ENCODE measurements at regions not wholly inside any gene's neighbourhood (a gene's known extent, or its start where the extent isn't known, plus 50 kb on each side); places are given as distances from the start of the nearest gene placed in this dataset.

GRCh38 chr22:48055185-48055584 lies 1292.7 kb downstream of the TBC1D22A start:
- Mint-ChIP-seq H3K4me1 (no peaks in the 10 kb centered on the region), H3K27ac (no peak overlapping the region), H3K36me3 (peaks cover 0 to 2% (median 0%) of the 10 kb centered on the region in 3 donors), H3K4me3 (no peak overlapping the region), H3K27me3 (peaks cover 12 to 18% of the 10 kb centered on the region in 2 donors), H3K9me3 (peaks cover 0 to 3% (median 0%) of the 10 kb centered on the region in 5 donors)
- POLR2A ChIA-PET = no interaction called here
- H3K9me3 ChIP-seq (ENCODE audit: low read length) = no peaks in the 10 kb centered on the region
- H3K4me3 ChIP-seq (ENCODE audit: low read length) = no peak overlapping the region
- CTCF ChIA-PET = no interaction called here
- no peak overlapping the region for H3K27ac ChIP-seq (ENCODE audit: low read depth, low read length)
- DNase-seq = no peak
- no peaks in the 10 kb centered on the region for H3K27me3 ChIP-seq (ENCODE audit: insufficient read depth, low read length, poor library complexity, severe bottlenecking)
- no peaks in the 10 kb centered on the region for H3K4me1 ChIP-seq (ENCODE audit: insufficient read depth, low read length)
- H3K36me3 ChIP-seq (ENCODE audit: insufficient read depth, low read length) = no peaks in the 10 kb centered on the region

- no peaks in the 10 kb centered on the region for H3K27me3 ChIP-seq (ENCODE audit: insufficient read depth, low read length, poor library complexity, severe bottlenecking)
- no peaks in the 10 kb centered on the region for H3K4me1 ChIP-seq (ENCODE audit: insufficient read depth, low read length)
- H3K4me3 Mint-ChIP-seq = no peak overlapping the region
- no peaks in the 10 kb centered on the region for H3K4me1 Mint-ChIP-seq
- ChIA-PET POLR2A (no interaction called here), CTCF (no interaction called here)
- no peak overlapping the region for H3K4me3 ChIP-seq (ENCODE audit: low read length)
- DNase-seq = no peak
- no peaks in the 10 kb centered on the region for H3K36me3 ChIP-seq (ENCODE audit: insufficient read depth, low read length)
- no peaks in the 10 kb centered on the region for H3K9me3 ChIP-seq (ENCODE audit: low read length)
- H3K27ac Mint-ChIP-seq = no peak overlapping the region
- peaks cover 0 to 2% (median 0%) of the 10 kb centered on the region in 3 donors for H3K36me3 Mint-ChIP-seq
- peaks cover 13 to 18% of the 10 kb centered on the region in 2 donors for H3K27me3 Mint-ChIP-seq
- H3K9me3 Mint-ChIP-seq = peaks cover 0 to 3% (median 0%) of the 10 kb centered on the region in 5 donors
- H3K27ac ChIP-seq (ENCODE audit: low read depth, low read length) = no peak overlapping the region
These were observed 1292.1 kb downstream of the TBC1D22A start for GRCh38 chr22:48054596-48054995.

GRCh38 chr22:48053973-48054372 lies 1291.5 kb downstream of the TBC1D22A start:
- Mint-ChIP-seq H3K27ac (no peak overlapping the region), H3K36me3 (peaks cover 0 to 2% (median 0%) of the 10 kb centered on the region in 3 donors), H3K27me3 (peaks cover 12 to 16% of the 10 kb centered on the region in 2 donors), H3K4me1 (no peaks in the 10 kb centered on the region), H3K4me3 (no peak overlapping the region), H3K9me3 (peaks cover 0 to under 1% (median 0%) of the 10 kb centered on the region in 5 donors)
- H3K9me3 ChIP-seq (ENCODE audit: low read length) = no peaks in the 10 kb centered on the region
- DNase-seq = no peak
- H3K27me3 ChIP-seq (ENCODE audit: insufficient read depth, low read length, poor library complexity, severe bottlenecking) = no peaks in the 10 kb centered on the region
- H3K4me1 ChIP-seq (ENCODE audit: insufficient read depth, low read length) = no peaks in the 10 kb centered on the region
- ChIA-PET POLR2A (no interaction called here), CTCF (no interaction called here)
- no peaks in the 10 kb centered on the region for H3K36me3 ChIP-seq (ENCODE audit: insufficient read depth, low read length)
- no peak overlapping the region for H3K27ac ChIP-seq (ENCODE audit: low read depth, low read length)
- H3K4me3 ChIP-seq (ENCODE audit: low read length) = no peak overlapping the region

DNA sequence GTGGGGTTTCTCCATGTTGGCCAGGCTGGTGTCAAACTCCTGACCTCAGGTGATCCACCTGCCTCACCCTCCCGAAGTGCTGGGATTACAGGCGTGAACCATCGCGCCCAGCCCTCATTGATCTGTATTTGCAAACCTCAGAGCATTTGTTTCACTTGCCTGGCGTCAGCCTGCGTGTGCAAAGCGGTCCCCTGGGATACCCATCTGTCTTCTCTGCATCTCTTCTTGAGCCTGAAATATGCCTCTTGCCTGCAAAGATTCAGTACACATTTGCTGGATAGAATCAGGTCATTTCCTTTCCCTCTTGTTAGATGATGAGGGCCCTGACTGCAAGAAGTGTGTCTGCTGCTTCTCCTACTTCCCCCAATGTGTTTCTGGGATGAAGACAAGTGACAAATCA lies 1291.0 kb downstream of the TBC1D22A start:
- Histone ChIP-seq H3K36me3 (ENCODE audit: insufficient read depth, low read length) (no peaks in the 10 kb centered on the region), H3K4me1 (ENCODE audit: insufficient read depth, low read length) (no peaks in the 10 kb centered on the region), H3K4me3 (ENCODE audit: low read length) (no peak overlapping the region), H3K9me3 (ENCODE audit: low read length) (no peaks in the 10 kb centered on the region), H3K27me3 (ENCODE audit: insufficient read depth, low read length, poor library complexity, severe bottlenecking) (no peaks in the 10 kb centered on the region), H3K27ac (ENCODE audit: low read depth, low read length) (no peak overlapping the region)
- DNase-seq = no peak
- ChIA-PET CTCF (no interaction called here), POLR2A (no interaction called here)
- no peaks in the 10 kb centered on the region for H3K9me3 Mint-ChIP-seq
- H3K4me1 Mint-ChIP-seq = no peaks in the 10 kb centered on the region
- H3K4me3 Mint-ChIP-seq = no peak overlapping the region
- H3K27me3 Mint-ChIP-seq = peaks cover 12 to 14% of the 10 kb centered on the region in 2 donors
- no peak overlapping the region for H3K27ac Mint-ChIP-seq
- peaks cover 0 to 2% (median 0%) of the 10 kb centered on the region in 3 donors for H3K36me3 Mint-ChIP-seq

- peaks cover 9 to 12% of the 10 kb centered on the region in 2 donors for H3K27me3 Mint-ChIP-seq
- no peak for DNase-seq
- H3K4me1 Mint-ChIP-seq = no peaks in the 10 kb centered on the region
- Histone ChIP-seq H3K36me3 (ENCODE audit: insufficient read depth, low read length) (no peaks in the 10 kb centered on the region), H3K4me1 (ENCODE audit: insufficient read depth, low read length) (no peaks in the 10 kb centered on the region), H3K27ac (ENCODE audit: low read depth, low read length) (no peak overlapping the region), H3K27me3 (ENCODE audit: insufficient read depth, low read length, poor library complexity, severe bottlenecking) (no peaks in the 10 kb centered on the region), H3K4me3 (ENCODE audit: low read length) (no peak overlapping the region), H3K9me3 (ENCODE audit: low read length) (no peaks in the 10 kb centered on the region)
- peaks cover 0 to 2% (median 0%) of the 10 kb centered on the region in 3 donors for H3K36me3 Mint-ChIP-seq
- POLR2A ChIA-PET = no interaction called here
- no peak overlapping the region for H3K27ac Mint-ChIP-seq
- H3K9me3 Mint-ChIP-seq = no peaks in the 10 kb centered on the region
- H3K4me3 Mint-ChIP-seq = no peak overlapping the region
- CTCF ChIA-PET = no interaction called here
These were observed 1290.1 kb downstream of the TBC1D22A start for GRCh38 chr22:48052621-48052890.

GRCh38 chr22:48051796-48052620 lies 1289.6 kb downstream of the TBC1D22A start:
- Histone ChIP-seq H3K27ac (ENCODE audit: low read depth, low read length) (no peak overlapping the region), H3K27me3 (ENCODE audit: insufficient read depth, low read length, poor library complexity, severe bottlenecking) (no peaks in the 10 kb centered on the region), H3K36me3 (ENCODE audit: insufficient read depth, low read length) (no peaks in the 10 kb centered on the region), H3K9me3 (ENCODE audit: low read length) (no peaks in the 10 kb centered on the region), H3K4me1 (ENCODE audit: insufficient read depth, low read length) (no peaks in the 10 kb centered on the region), H3K4me3 (ENCODE audit: low read length) (no peak overlapping the region)
- DNase-seq = no peak
- Mint-ChIP-seq H3K36me3 (peaks cover 0 to 2% (median 0%) of the 10 kb centered on the region in 3 donors), H3K27ac (no peak overlapping the region), H3K4me1 (no peaks in the 10 kb centered on the region), H3K27me3 (peaks cover 3 to 8% of the 10 kb centered on the region in 2 donors), H3K4me3 (no peak overlapping the region), H3K9me3 (no peaks in the 10 kb centered on the region)
- ChIA-PET POLR2A (no interaction called here), CTCF (no interaction called here)

- Histone ChIP-seq H3K36me3 (ENCODE audit: insufficient read depth, low read length) (no peaks in the 10 kb centered on the region), H3K9me3 (ENCODE audit: low read length) (no peaks in the 10 kb centered on the region), H3K4me1 (ENCODE audit: insufficient read depth, low read length) (no peaks in the 10 kb centered on the region), H3K27me3 (ENCODE audit: insufficient read depth, low read length, poor library complexity, severe bottlenecking) (no peaks in the 10 kb centered on the region), H3K4me3 (ENCODE audit: low read length) (no peak overlapping the region), H3K27ac (ENCODE audit: low read depth, low read length) (no peak overlapping the region)
- no peak for DNase-seq
- no peaks in the 10 kb centered on the region for H3K9me3 Mint-ChIP-seq
- H3K27ac Mint-ChIP-seq = no peak overlapping the region
- ChIA-PET POLR2A (no interaction called here), CTCF (no interaction called here)
- H3K27me3 Mint-ChIP-seq = peaks cover 0 to 5% of the 10 kb centered on the region in 2 donors
- no peaks in the 10 kb centered on the region for H3K4me1 Mint-ChIP-seq
- H3K36me3 Mint-ChIP-seq = no peaks in the 10 kb centered on the region
- no peak overlapping the region for H3K4me3 Mint-ChIP-seq
These were observed 1288.4 kb downstream of the TBC1D22A start for GRCh38 chr22:48050836-48051235.

DNA sequence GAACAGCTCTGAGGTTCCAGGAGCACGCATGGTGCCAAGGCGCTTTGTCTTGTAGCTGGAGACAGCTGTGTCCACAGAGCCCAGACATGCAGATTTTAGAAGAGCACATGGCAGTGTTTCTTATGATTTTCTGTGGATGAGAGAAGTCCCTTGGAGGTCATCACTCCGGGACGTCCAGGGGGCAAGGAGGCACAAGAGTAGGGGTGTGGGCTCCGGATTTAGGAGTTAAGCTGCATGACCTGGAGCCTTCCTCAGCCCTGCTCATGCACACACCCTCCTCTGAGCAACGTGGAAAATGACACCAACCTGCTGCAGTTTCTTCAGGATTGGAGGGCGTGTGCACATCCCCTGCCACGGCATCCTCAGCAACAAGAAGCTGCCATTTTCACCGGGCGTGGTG lies 1286.7 kb downstream of the TBC1D22A start:
- Histone ChIP-seq H3K4me1 (ENCODE audit: insufficient read depth, low read length) (no peaks in the 10 kb centered on the region), H3K9me3 (ENCODE audit: low read length) (no peaks in the 10 kb centered on the region), H3K27ac (ENCODE audit: low read depth, low read length) (no peak overlapping the region), H3K4me3 (ENCODE audit: low read length) (no peak overlapping the region), H3K27me3 (ENCODE audit: insufficient read depth, low read length, poor library complexity, severe bottlenecking) (no peaks in the 10 kb centered on the region), H3K36me3 (ENCODE audit: insufficient read depth, low read length) (no peaks in the 10 kb centered on the region)
- Mint-ChIP-seq H3K9me3 (no peaks in the 10 kb centered on the region), H3K27me3 (peaks cover 5 to 6% of the 10 kb centered on the region in 2 donors), H3K36me3 (no peaks in the 10 kb centered on the region), H3K4me1 (peaks cover 0 to 8% (median 6%) of the 10 kb centered on the region in 3 donors), H3K27ac (no peak overlapping the region), H3K4me3 (no peak overlapping the region)
- no peak for DNase-seq
- ChIA-PET CTCF (no interaction called here), POLR2A (interaction anchor here (0.7 kb wide), 1 partner anchor 10 kb away, joined by 3 read pairs; no protein-coding TSS in a partner anchor)

Data from CD8-positive, alpha-beta memory T cell (primary cell).